Stimulated activated memory B cell treated with anti-CD40 and anti-IgM and Interleukin-4, amounts not matched to agents 10 μg/mL and 1 μg/mL and 100 μg/mL, for 72 hours (primary cell): ENCODE measurements at regions not wholly inside any gene's neighbourhood (a gene's known extent, or its start where the extent isn't known, plus 50 kb on each side); places are given as distances from the start of the nearest gene placed in this dataset.
"Not testable (repeated sequence)": the region's sequence is repeated elsewhere in the genome, so short reads cannot be mapped to it uniquely, and the experiment has no call there.

Source experiments
- ATAC-seq: fragments of 150-1000 bp; cut with Tn5 transposase; 2 replicates; pipeline ENCODE4 v1.10.0; 2021
- H3K27ac Mint-ChIP-seq: one replicate; pipeline ENCODE4 v1.8.0; 2022; ENCODE audit warnings: mild to moderate bottlenecking, mixed read lengths
- H3K27me3 Mint-ChIP-seq: one replicate; pipeline ENCODE4 v1.8.0; 2022; ENCODE audit warnings: mixed read lengths
- H3K36me3 Mint-ChIP-seq: one replicate; pipeline ENCODE4 v1.8.0; 2022; ENCODE audit warnings: mixed read lengths
- H3K4me1 Mint-ChIP-seq: one replicate; pipeline ENCODE4 v1.8.0; 2022; ENCODE audit warnings: mixed read lengths
- H3K4me3 Mint-ChIP-seq: one replicate; pipeline ENCODE4 v1.8.0; 2022; ENCODE audit warnings: mild to moderate bottlenecking, moderate library complexity, mixed read lengths
- H3K9me3 Mint-ChIP-seq: one replicate; pipeline ENCODE4 v1.8.0; 2022; ENCODE audit warnings: mixed read lengths

DNA sequence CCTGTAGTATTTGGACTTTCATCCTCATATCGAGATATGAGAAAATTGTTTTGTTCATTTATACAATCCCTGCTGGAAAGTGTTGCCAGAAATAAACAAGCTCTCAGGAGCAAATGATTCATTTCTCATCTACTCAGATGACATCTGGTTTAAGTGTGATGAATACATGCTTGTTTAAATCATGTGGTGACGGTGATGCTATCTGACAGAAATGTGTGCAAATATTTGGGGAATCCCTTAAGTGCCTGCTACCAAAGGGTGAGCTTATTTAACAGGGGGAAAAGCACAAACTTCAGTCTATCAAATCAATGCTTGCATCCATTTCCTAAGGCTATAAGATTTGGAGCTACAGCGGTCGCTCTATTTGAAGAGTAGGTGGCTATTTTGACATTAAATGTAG is 368.3 kb upstream of the SASH1 start:
- Mint-ChIP-seq H3K27ac (no peak overlapping the region), H3K4me1 (no peaks in the 10 kb centered on the region), H3K27me3 (no peaks in the 10 kb centered on the region), H3K36me3 (no peaks in the 10 kb centered on the region), H3K9me3 (peaks cover 3% of the 10 kb centered on the region), H3K4me3 (no peak overlapping the region)
- ATAC-seq: no peak

DNA sequence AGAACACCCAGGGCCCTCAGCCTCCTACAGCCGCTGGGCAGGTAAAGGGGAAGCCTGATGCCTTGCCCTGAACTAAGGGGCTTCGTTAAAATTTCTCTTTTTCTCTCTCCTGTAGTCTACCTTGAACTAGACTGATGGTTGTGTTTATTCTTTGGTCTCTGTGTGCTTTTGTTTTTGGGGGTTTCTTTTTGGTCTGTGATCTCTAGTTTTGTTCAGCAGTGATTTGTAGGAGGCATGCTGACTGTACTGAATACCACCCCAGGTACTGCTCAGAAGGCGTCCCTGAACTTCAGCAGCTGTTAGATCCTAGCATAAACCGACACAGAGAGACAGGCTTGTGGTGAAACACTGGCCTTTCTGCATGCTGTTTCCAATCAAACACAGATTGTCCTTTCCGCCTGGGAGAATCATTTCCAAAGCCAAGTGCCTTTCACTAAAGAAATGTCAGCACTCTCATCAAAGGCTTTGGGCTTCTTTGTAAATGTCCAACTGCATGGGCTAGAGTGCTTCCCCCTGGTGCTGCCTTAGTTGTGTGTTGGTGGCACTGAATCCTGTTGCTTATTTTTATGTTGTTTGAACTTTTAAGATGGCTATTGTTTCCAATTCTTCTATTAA is 364.7 kb upstream of the SASH1 start:
- H3K27ac Mint-ChIP-seq: no peak overlapping the region
- peaks cover 3% of the 10 kb centered on the region for H3K9me3 Mint-ChIP-seq
- H3K4me1 Mint-ChIP-seq: no peaks in the 10 kb centered on the region
- no peaks in the 10 kb centered on the region for H3K36me3 Mint-ChIP-seq
- H3K27me3 Mint-ChIP-seq: no peaks in the 10 kb centered on the region
- no peak overlapping the region for H3K4me3 Mint-ChIP-seq
- no peak for ATAC-seq

DNA sequence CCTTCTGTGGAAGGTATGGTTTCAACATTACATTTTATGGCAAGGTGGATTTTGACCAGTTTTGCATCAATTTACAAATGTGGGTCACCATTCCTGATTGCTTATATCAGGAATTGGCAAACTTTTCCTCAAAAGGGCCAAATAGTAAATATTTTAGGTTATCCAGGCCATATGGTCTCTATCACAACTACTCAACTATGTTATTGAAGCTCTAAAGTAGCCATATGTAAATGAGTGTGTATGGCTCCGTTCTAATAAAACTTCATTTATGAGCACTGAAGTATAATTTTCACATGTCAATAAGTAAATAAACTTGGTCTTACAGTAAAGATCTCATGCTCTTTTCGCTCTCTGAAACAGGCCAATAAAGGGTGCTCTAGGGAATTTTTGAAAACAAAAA is 362.7 kb upstream of the SASH1 start:
- ATAC-seq: no peak

DNA sequence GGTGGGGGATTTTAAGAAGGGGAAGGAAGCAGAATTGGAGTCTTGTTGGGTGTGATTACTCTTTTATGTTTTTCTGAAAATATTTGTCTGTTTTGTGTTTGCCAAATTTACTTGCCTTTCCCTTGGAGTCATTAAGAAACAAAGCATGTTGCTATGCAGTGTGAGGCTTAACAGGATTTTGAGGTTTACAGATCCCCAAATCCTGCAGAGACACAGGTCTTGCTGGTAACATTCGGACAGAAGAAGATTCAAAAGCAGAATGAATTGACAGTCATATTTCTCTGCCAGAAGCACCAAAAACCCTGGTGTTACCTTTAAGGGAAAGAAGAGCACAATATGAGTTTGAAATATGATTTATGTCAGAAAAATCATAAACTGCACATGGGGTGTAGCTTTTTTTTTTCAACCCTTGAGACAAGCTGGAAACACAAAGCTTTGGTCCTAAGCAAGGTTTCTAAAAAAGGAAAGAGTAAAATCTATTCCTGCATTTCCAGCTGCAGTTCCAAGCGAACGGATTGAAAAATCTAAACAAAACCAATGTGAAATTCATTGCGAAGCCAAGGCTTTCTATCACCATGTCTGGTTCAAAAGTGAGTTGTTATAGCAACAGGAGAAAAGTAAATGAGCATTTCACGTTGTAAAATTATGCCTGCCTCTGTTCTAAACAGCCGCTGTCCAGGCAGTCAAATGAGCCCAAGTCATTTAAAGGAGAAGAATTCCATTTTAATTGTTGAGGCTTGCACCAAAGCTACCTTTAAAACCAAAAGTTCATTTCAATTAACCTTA is 358.9 kb upstream of the SASH1 start:
- Mint-ChIP-seq H3K9me3 (no peaks in the 10 kb centered on the region), H3K27ac (no peak overlapping the region), H3K36me3 (no peaks in the 10 kb centered on the region), H3K4me3 (no peak overlapping the region), H3K4me1 (no peaks in the 10 kb centered on the region), H3K27me3 (no peaks in the 10 kb centered on the region)
- no peak for ATAC-seq

More for the DNA sequence above, 362.7 kb upstream of the SASH1 start:
- no peak overlapping the region for H3K27ac Mint-ChIP-seq
- H3K4me3 Mint-ChIP-seq: no peak overlapping the region
- H3K27me3 Mint-ChIP-seq: no peaks in the 10 kb centered on the region
- H3K36me3 Mint-ChIP-seq: no peaks in the 10 kb centered on the region
- H3K9me3 Mint-ChIP-seq: peaks cover 3% of the 10 kb centered on the region
- H3K4me1 Mint-ChIP-seq: no peaks in the 10 kb centered on the region

DNA sequence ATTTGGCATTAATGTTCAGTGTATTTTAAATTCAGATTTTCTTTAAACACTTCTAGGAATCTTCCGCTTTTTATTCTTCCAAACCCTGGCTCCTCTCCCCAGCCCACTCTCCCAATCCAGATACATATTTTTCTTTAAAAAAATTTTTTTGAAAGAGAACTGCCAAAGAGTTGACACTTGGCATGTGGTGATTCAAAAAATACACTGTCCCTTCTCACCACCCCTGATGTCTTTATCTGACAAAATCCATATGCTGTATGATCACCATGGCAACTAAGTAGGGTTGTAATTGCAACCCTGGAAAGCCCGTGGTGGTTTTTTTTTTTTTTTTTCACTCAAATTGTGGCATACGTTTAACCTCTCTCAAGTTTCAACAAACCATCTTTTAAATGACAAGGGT is 355.8 kb upstream of the SASH1 start:
- H3K36me3 Mint-ChIP-seq: no peaks in the 10 kb centered on the region
- no peak for ATAC-seq
- peaks cover 2% of the 10 kb centered on the region for H3K9me3 Mint-ChIP-seq
- no peaks in the 10 kb centered on the region for H3K4me1 Mint-ChIP-seq
- H3K27ac Mint-ChIP-seq: no peak overlapping the region
- no peak overlapping the region for H3K4me3 Mint-ChIP-seq
- H3K27me3 Mint-ChIP-seq: no peaks in the 10 kb centered on the region

GRCh38 chr6:147990159-147990558 is 352.5 kb upstream of the SASH1 start:
- Mint-ChIP-seq H3K4me3 (no peak overlapping the region), H3K27me3 (no peaks in the 10 kb centered on the region), H3K27ac (no peak overlapping the region), H3K9me3 (peaks cover 2% of the 10 kb centered on the region), H3K36me3 (no peaks in the 10 kb centered on the region), H3K4me1 (no peaks in the 10 kb centered on the region)
- ATAC-seq: no peak

- no peak overlapping the region for H3K27ac Mint-ChIP-seq
- no peaks in the 10 kb centered on the region for H3K4me1 Mint-ChIP-seq
- H3K9me3 Mint-ChIP-seq: peaks cover 2% of the 10 kb centered on the region
- ATAC-seq: no peak
- H3K4me3 Mint-ChIP-seq: no peak overlapping the region
- H3K36me3 Mint-ChIP-seq: no peaks in the 10 kb centered on the region
- H3K27me3 Mint-ChIP-seq: no peaks in the 10 kb centered on the region
Measured at GRCh38 chr6:147991961-147992360, 350.7 kb upstream of the SASH1 start.

GRCh38 chr6:147999001-147999540 is 343.6 kb upstream of the SASH1 start:
- H3K9me3 Mint-ChIP-seq: peaks cover 5% of the 10 kb centered on the region
- no peak overlapping the region for H3K4me3 Mint-ChIP-seq
- H3K36me3 Mint-ChIP-seq: no peaks in the 10 kb centered on the region
- no peaks in the 10 kb centered on the region for H3K4me1 Mint-ChIP-seq
- H3K27me3 Mint-ChIP-seq: no peaks in the 10 kb centered on the region
- no peak overlapping the region for H3K27ac Mint-ChIP-seq
- ATAC-seq: no peak

GRCh38 chr6:148001844-148002642 is 340.6 kb upstream of the SASH1 start:
- H3K27me3 Mint-ChIP-seq: no peaks in the 10 kb centered on the region
- no peak overlapping the region for H3K27ac Mint-ChIP-seq
- H3K36me3 Mint-ChIP-seq: no peaks in the 10 kb centered on the region
- H3K9me3 Mint-ChIP-seq: peaks cover 5% of the 10 kb centered on the region
- no peaks in the 10 kb centered on the region for H3K4me1 Mint-ChIP-seq
- no peak for ATAC-seq
- no peak overlapping the region for H3K4me3 Mint-ChIP-seq

GRCh38 chr6:148004651-148005050 is 338.0 kb upstream of the SASH1 start:
- Mint-ChIP-seq H3K27me3 (no peaks in the 10 kb centered on the region), H3K27ac (no peak overlapping the region), H3K36me3 (no peaks in the 10 kb centered on the region), H3K4me3 (no peak overlapping the region), H3K4me1 (no peaks in the 10 kb centered on the region), H3K9me3 (peaks cover 5% of the 10 kb centered on the region)
- no peak for ATAC-seq

DNA sequence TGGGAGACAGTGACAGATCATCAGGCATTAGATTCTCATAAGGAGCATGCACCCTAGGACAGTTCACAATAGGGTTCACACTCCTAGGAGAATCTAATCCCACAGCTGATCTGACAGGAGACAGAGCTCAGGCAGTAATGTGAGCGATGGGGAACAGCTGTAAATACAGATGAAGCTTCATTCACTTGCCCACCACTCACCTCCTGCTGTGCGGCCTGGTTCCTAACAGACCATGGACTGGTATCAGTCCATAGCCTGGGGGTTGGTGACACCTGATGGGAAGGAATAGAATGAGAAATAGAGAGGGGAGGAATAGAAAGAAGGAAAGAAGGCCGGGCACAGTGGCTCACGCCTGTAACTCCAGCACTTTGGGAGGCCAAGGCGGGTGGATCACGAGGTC is 336.8 kb upstream of the SASH1 start:
- ATAC-seq: no peak
- Mint-ChIP-seq H3K4me3 (no peak overlapping the region), H3K4me1 (no peaks in the 10 kb centered on the region), H3K36me3 (no peaks in the 10 kb centered on the region), H3K27me3 (no peaks in the 10 kb centered on the region), H3K27ac (no peak overlapping the region), H3K9me3 (peaks cover 7% of the 10 kb centered on the region)

DNA sequence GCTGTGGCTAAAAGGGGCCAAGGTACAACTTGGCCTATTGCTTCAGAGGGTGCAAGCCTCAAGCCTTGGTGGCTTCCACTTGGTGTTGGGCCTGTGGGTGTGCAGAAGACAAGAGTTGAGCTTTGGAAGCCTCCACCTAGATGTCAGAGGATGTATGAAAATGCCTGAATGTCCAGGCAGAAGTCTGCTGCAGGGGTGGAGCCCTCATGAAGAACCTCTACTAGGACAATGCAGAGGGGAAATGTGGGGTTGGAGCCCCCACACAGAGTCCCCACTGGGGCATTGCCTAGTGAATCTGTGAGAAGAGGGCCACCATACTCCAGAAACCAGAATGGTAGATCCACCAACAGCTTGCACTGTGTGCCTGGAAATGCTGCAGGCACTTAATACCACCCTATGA is 332.1 kb upstream of the SASH1 start:
- H3K4me1 Mint-ChIP-seq, ATAC-seq, H3K4me3 Mint-ChIP-seq, H3K27me3 Mint-ChIP-seq, H3K36me3 Mint-ChIP-seq, H3K27ac Mint-ChIP-seq: not testable (repeated sequence)
- H3K9me3 Mint-ChIP-seq: peaks cover 14% of the 10 kb centered on the region

DNA sequence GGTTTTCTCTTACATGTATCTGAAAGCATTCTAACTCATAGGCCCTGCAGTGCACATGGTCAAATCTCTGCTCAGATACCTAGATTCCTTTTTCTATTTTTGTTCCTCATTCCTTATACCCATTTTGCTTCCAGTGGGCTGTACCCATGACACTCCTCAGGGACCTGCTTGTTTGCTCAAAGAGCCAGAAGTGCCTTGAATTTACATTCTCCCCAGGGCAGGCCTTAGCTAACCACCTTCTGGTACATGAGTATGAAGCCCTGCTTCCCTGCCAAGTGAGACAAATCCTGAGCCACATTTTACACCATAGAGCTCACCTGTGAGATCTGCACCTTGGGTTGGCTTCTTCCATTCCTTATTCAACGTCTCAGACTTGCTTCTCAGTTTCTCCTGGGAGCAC is 326.6 kb upstream of the SASH1 start:
- H3K9me3 Mint-ChIP-seq: peaks cover 9% of the 10 kb centered on the region
- no peak overlapping the region for H3K4me3 Mint-ChIP-seq
- H3K4me1 Mint-ChIP-seq: no peaks in the 10 kb centered on the region
- no peaks in the 10 kb centered on the region for H3K27me3 Mint-ChIP-seq
- H3K27ac Mint-ChIP-seq: no peak overlapping the region
- no peak for ATAC-seq
- H3K36me3 Mint-ChIP-seq: no peaks in the 10 kb centered on the region

GRCh38 chr6:148021165-148021564 is 321.5 kb upstream of the SASH1 start:
- Mint-ChIP-seq H3K36me3 (no peaks in the 10 kb centered on the region), H3K4me1 (no peaks in the 10 kb centered on the region), H3K27ac (no peak overlapping the region), H3K27me3 (no peaks in the 10 kb centered on the region), H3K9me3 (peaks cover 8% of the 10 kb centered on the region), H3K4me3 (no peak overlapping the region)
- ATAC-seq: no peak

- ATAC-seq: no peak
- Mint-ChIP-seq H3K9me3 (peaks cover 8% of the 10 kb centered on the region), H3K36me3 (no peaks in the 10 kb centered on the region), H3K27ac (no peak overlapping the region), H3K27me3 (no peaks in the 10 kb centered on the region), H3K4me1 (no peaks in the 10 kb centered on the region), H3K4me3 (no peak overlapping the region)
Measured at GRCh38 chr6:148021699-148022098, 320.9 kb upstream of the SASH1 start.
